ENCODE measurements at regions not wholly inside any gene's neighbourhood (a gene's known extent, or its start where the extent isn't known, plus 50 kb on each side); places are given as distances from the start of the nearest gene placed in this dataset.

- no peak overlapping the region for H3K4me3 ChIP-seq (ENCODE audit: low read depth in 1 of 3, low read length in 3 of 3)
- TF ChIP-seq HNF4G (IDR thresholded peaks at IDR 0.05): no peak
- no peak for TF ChIP-seq RAD21 (IDR thresholded peaks at IDR 0.05)
- TF ChIP-seq YY1 (IDR thresholded peaks at IDR 0.05): no peak
- no peak for TF ChIP-seq HNF4A (conservative IDR thresholded peaks at IDR 0.05)
- H3K36me3 ChIP-seq (ENCODE audit: control insufficient read depth in 4 of 4, insufficient read depth in 3 of 4, low read depth in 1 of 4, low read length in 3 of 4): no peaks in the 10 kb centered on the region
- H3K4me1 ChIP-seq (ENCODE audit: control insufficient read depth in 4 of 4, insufficient read depth in 4 of 4, low read length in 3 of 4): no peaks in the 10 kb centered on the region
- no peak overlapping the region for H3K27ac ChIP-seq (ENCODE audit: low read depth in 1 of 2, low read length in 2 of 2)
- H3K9ac ChIP-seq (ENCODE audit: low read depth in 1 of 2, low read length in 2 of 2): no peak overlapping the region
- peaks cover 0 to 5% (median 0%) of the 10 kb centered on the region in 4 donors for H3K27me3 ChIP-seq (ENCODE audit: control insufficient read depth in 4 of 4, insufficient read depth in 4 of 4, low read length in 3 of 4)
- peaks cover 0 to 2% (median 0%) of the 10 kb centered on the region in 4 donors for H3K9me3 ChIP-seq (ENCODE audit: control insufficient read depth in 4 of 4, low read length in 3 of 4)
- no peak for DNase-seq (ENCODE audit: low spot score)
- WGBS: 80% methylated on average over 6 of the region's 6 CpGs
Measured at GRCh38 chr10:8137272-8137681, 82.8 kb downstream of the GATA3 start.

GRCh38 chr10:8137726-8138125 is 83.2 kb downstream of the GATA3 start:
- Histone ChIP-seq H3K27me3 (ENCODE audit: control insufficient read depth in 4 of 4, insufficient read depth in 4 of 4, low read length in 3 of 4) (peaks cover 0 to 5% (median 0%) of the 10 kb centered on the region in 4 donors), H3K27ac (ENCODE audit: low read depth in 1 of 2, low read length in 2 of 2) (no peak overlapping the region), H3K4me3 (ENCODE audit: low read depth in 1 of 3, low read length in 3 of 3) (no peak overlapping the region), H3K36me3 (ENCODE audit: control insufficient read depth in 4 of 4, insufficient read depth in 3 of 4, low read depth in 1 of 4, low read length in 3 of 4) (no peaks in the 10 kb centered on the region), H3K9me3 (ENCODE audit: control insufficient read depth in 4 of 4, low read length in 3 of 4) (peaks cover 0 to 2% (median 0%) of the 10 kb centered on the region in 4 donors), H3K4me1 (ENCODE audit: control insufficient read depth in 4 of 4, insufficient read depth in 4 of 4, low read length in 3 of 4) (no peaks in the 10 kb centered on the region), H3K9ac (ENCODE audit: low read depth in 1 of 2, low read length in 2 of 2) (no peak overlapping the region)
- no peak for TF ChIP-seq HNF4G (IDR thresholded peaks at IDR 0.05)
- TF ChIP-seq FOXA2 (IDR thresholded peaks at IDR 0.05): no peak
- no peak for DNase-seq (ENCODE audit: low spot score)
- 72% methylated on average over 6 of the region's 6 CpGs for WGBS

GRCh38 chr10:8138471-8138870 is 84.0 kb downstream of the GATA3 start:
- Histone ChIP-seq H3K36me3 (ENCODE audit: control insufficient read depth in 4 of 4, insufficient read depth in 3 of 4, low read depth in 1 of 4, low read length in 3 of 4) (no peaks in the 10 kb centered on the region), H3K4me3 (ENCODE audit: low read depth in 1 of 3, low read length in 3 of 3) (no peak overlapping the region), H3K4me1 (ENCODE audit: control insufficient read depth in 4 of 4, insufficient read depth in 4 of 4, low read length in 3 of 4) (no peaks in the 10 kb centered on the region), H3K9ac (ENCODE audit: low read depth in 1 of 2, low read length in 2 of 2) (no peak overlapping the region), H3K9me3 (ENCODE audit: control insufficient read depth in 4 of 4, low read length in 3 of 4) (peaks cover 0 to 2% (median 0%) of the 10 kb centered on the region in 4 donors), H3K27ac (ENCODE audit: low read depth in 1 of 2, low read length in 2 of 2) (no peak overlapping the region), H3K27me3 (ENCODE audit: control insufficient read depth in 4 of 4, insufficient read depth in 4 of 4, low read length in 3 of 4) (peaks cover 0 to 1% (median 0%) of the 10 kb centered on the region in 4 donors)
- 87% methylated on average over 3 of the region's 3 CpGs for WGBS
- DNase-seq (ENCODE audit: low spot score): no peak
- TF ChIP-seq RXRA (IDR thresholded peaks at IDR 0.05) (no peak), SP1 (IDR thresholded peaks at IDR 0.05) (no peak)

GRCh38 chr10:8144496-8144895 is 90.0 kb downstream of the GATA3 start:
- H3K9ac ChIP-seq (ENCODE audit: low read depth in 1 of 2, low read length in 2 of 2): no peak overlapping the region
- no peak overlapping the region for H3K4me3 ChIP-seq (ENCODE audit: low read depth in 1 of 3, low read length in 3 of 3)
- no peaks in the 10 kb centered on the region for H3K36me3 ChIP-seq (ENCODE audit: control insufficient read depth in 4 of 4, insufficient read depth in 3 of 4, low read depth in 1 of 4, low read length in 3 of 4)
- no peaks in the 10 kb centered on the region for H3K9me3 ChIP-seq (ENCODE audit: control insufficient read depth in 4 of 4, low read length in 3 of 4)
- TF ChIP-seq JUND (IDR thresholded peaks at IDR 0.05): no peak
- TF ChIP-seq YY1 (IDR thresholded peaks at IDR 0.05): no peak
- no peak for TF ChIP-seq HNF4G (IDR thresholded peaks at IDR 0.05)
- TF ChIP-seq NR2F2 (IDR thresholded peaks at IDR 0.05): no peak
- TF ChIP-seq ATF3 (IDR thresholded peaks at IDR 0.05): no peak
- TF ChIP-seq ZBTB33 (IDR thresholded peaks at IDR 0.05): no peak
- no peak for TF ChIP-seq TAF1 (conservative IDR thresholded peaks at IDR 0.05)
- TF ChIP-seq SP1 (IDR thresholded peaks at IDR 0.05): no peak
- TF ChIP-seq GABPA (IDR thresholded peaks at IDR 0.05 in 1 of 2, conservative IDR thresholded peaks at IDR 0.05 in 1 of 2): no peak
- no peak for TF ChIP-seq FOXA1 (IDR thresholded peaks at IDR 0.05)
- no peak for TF ChIP-seq MAX (IDR thresholded peaks at IDR 0.05)
- no peak for TF ChIP-seq HNF4A (conservative IDR thresholded peaks at IDR 0.05)
- no peak for TF ChIP-seq EGR1 (IDR thresholded peaks at IDR 0.05; ENCODE audit: low read depth in 2 of 2)
- TF ChIP-seq FOXA2 (IDR thresholded peaks at IDR 0.05): no peak
- no peak for TF ChIP-seq RXRA (IDR thresholded peaks at IDR 0.05)
- no peak for TF ChIP-seq REST (IDR thresholded peaks at IDR 0.05)
- TF ChIP-seq RAD21 (IDR thresholded peaks at IDR 0.05): no peak
- H3K27me3 ChIP-seq (ENCODE audit: control insufficient read depth in 4 of 4, insufficient read depth in 4 of 4, low read length in 3 of 4): no peaks in the 10 kb centered on the region
- 76% methylated on average over 4 of the region's 4 CpGs for WGBS
- H3K4me1 ChIP-seq (ENCODE audit: control insufficient read depth in 4 of 4, insufficient read depth in 4 of 4, low read length in 3 of 4): no peaks in the 10 kb centered on the region
- DNase-seq (ENCODE audit: low spot score): no peak
- H3K27ac ChIP-seq (ENCODE audit: low read depth in 1 of 2, low read length in 2 of 2): no peak overlapping the region
